HG03575 (cell line): ENCODE measurements at regions not wholly inside any gene's neighbourhood (a gene's known extent, or its start where the extent isn't known, plus 50 kb on each side); places are given as distances from the start of the nearest gene placed in this dataset.

Source experiments
- ATAC-seq: cut with Tn5 transposase; IDR thresholded peaks from one replicate; pipeline ENCODE4 v1.9.1; 2021; ENCODE audit not compliant: unreplicated experiment, insufficient number of reproducible peaks, low FRiP score; ENCODE audit errors: extremely low read depth

- no peak for ATAC-seq
Measured at GRCh38 chr21:16069178-16070112, 339.7 kb downstream of the USP25 start.

GRCh38 chr21:16070207-16070651 is 340.4 kb downstream of the USP25 start:
- ATAC-seq = no peak

GRCh38 chr21:16071092-16071491 is 341.3 kb downstream of the USP25 start:
- ATAC-seq = no peak

GRCh38 chr21:16071761-16072160 is 342.0 kb downstream of the USP25 start:
- no peak for ATAC-seq

GRCh38 chr21:16072221-16072620 is 342.4 kb downstream of the USP25 start:
- ATAC-seq = no peak

- no peak for ATAC-seq
Measured at GRCh38 chr21:16072737-16073136, 343.0 kb downstream of the USP25 start.

- ATAC-seq = no peak
Measured at GRCh38 chr21:16073586-16073985, 343.8 kb downstream of the USP25 start.

- no peak for ATAC-seq
Measured at GRCh38 chr21:16074950-16075489, 345.2 kb downstream of the USP25 start.

GRCh38 chr21:16075649-16076282 is 346.0 kb downstream of the USP25 start:
- no peak for ATAC-seq

- ATAC-seq = no peak
Measured at GRCh38 chr21:16076465-16076864, 346.7 kb downstream of the USP25 start.

- no peak for ATAC-seq
Measured at GRCh38 chr21:16078382-16078781, 348.6 kb downstream of the USP25 start.

- no peak for ATAC-seq
Measured at GRCh38 chr21:16079830-16080229, 350.0 kb downstream of the USP25 start.

- ATAC-seq = no peak
Measured at GRCh38 chr21:16081304-16081703, 351.5 kb downstream of the USP25 start.

- no peak for ATAC-seq
Measured at GRCh38 chr21:16082038-16082816, 352.4 kb downstream of the USP25 start.

- ATAC-seq = no peak
Measured at GRCh38 chr21:16084776-16085364, 355.1 kb downstream of the USP25 start.

GRCh38 chr21:16085421-16085820 is 355.6 kb downstream of the USP25 start:
- no peak for ATAC-seq

- no peak for ATAC-seq
Measured at GRCh38 chr21:16086121-16086520, 356.3 kb downstream of the USP25 start.

- ATAC-seq = no peak
Measured at GRCh38 chr21:16086936-16087335, 357.2 kb downstream of the USP25 start.

GRCh38 chr21:16087523-16087922 is 357.7 kb downstream of the USP25 start:
- no peak for ATAC-seq
